K562 (cell line): ENCODE measurements at regions not wholly inside any gene's neighbourhood (a gene's known extent, or its start where the extent isn't known, plus 50 kb on each side); places are given as distances from the start of the nearest gene placed in this dataset.

ENCODE experiments used
- ATAC-seq: fragments of 200-7000 bp; cut with Tn5 transposase; 3 replicates; pipeline ENCODE4 v1.9.1; 2020; ENCODE audit warnings: moderate library complexity
- BruUV-seq: library from RNA; stranded (reverse); fragments of 400-500 nt; replicated peaks from 2 replicates; lab custom pipeline; 2021; lab: Mats Ljungman, UMichigan
- CTCF ChIA-PET: fragments of 300-600 bp; formaldehyde crosslinking; extraction: SDS; loops from one replicate; lab custom pipeline; 2021; ENCODE audit warnings: low intra/inter-chr PET ratio; lab: Yijun Ruan, JAX
- POLR2A ChIA-PET: fragments of 300-600, 350-650 bp; sonication (Branson Sonifier 250); formaldehyde crosslinking; extraction: SDS; loops from one replicate; lab custom pipeline; 2021; ENCODE audit warnings: antibody characterized with exemption, inconsistent platforms; lab: Yijun Ruan, JAX
- DNase-seq, 4 experiments: peaks; one replicate each; pipeline versions ENCODE4 v3.0.0 to v3.0.0-alpha.2; 2011 to 2018; ENCODE audit warnings: low spot score in 3 of 4, mixed read lengths in 3 of 4; ENCODE audit errors: extremely low read depth in 1 of 4
- FAIRE-seq: peaks from 2 replicates; lab custom pipeline; 2011; peaks lifted over from hg19 to GRCh38; lab: Jason Lieb, UNC
- H2AFZ ChIP-seq: 2 replicates; pipeline ENCODE4 v1.6.0; 2011; ENCODE audit warnings: low read depth, low read length, control low read depth, inconsistent platforms
- H3K27ac ChIP-seq: fragments of 200-600 bp; 3 replicates; pipeline ENCODE4 v1.8.0; 2011; ENCODE audit warnings: low read depth, mild to moderate bottlenecking, control low read depth, inconsistent platforms, low read length, moderate library complexity, mixed read lengths; ENCODE audit errors: extremely low read depth
- H3K27me3 ChIP-seq, 2 experiments: fragments of 300-600 bp in 1 of 2; 2 replicates in 1 of 2; 3 replicates in 1 of 2; pipeline versions ENCODE4 v1.6.0 to v1.8.0; 2011; ENCODE audit warnings: inconsistent platforms in 2 of 2, low read length in 2 of 2, mild to moderate bottlenecking in 1 of 2, mixed read lengths in 1 of 2, moderate library complexity in 1 of 2; ENCODE audit not compliant: control insufficient read depth in 2 of 2, insufficient read depth in 2 of 2
- H3K36me3 ChIP-seq: fragments of 300-600 bp; 3 replicates; pipeline ENCODE4 v1.8.0; 2011; ENCODE audit warnings: mild to moderate bottlenecking, low read length, inconsistent platforms; ENCODE audit not compliant: control insufficient read depth, insufficient read depth
- H3K4me1 ChIP-seq, 2 experiments: fragments of 200-600 bp in 1 of 2; replicated peaks in 1 of 2; 2 replicates in 1 of 2; 3 replicates in 1 of 2; pipeline versions ENCODE4 v1.5.1 to v1.8.0; 2011; ENCODE audit warnings: inconsistent platforms in 2 of 2, low read length in 2 of 2, mild to moderate bottlenecking in 1 of 2, mixed read lengths in 1 of 2, moderate library complexity in 1 of 2; ENCODE audit not compliant: control insufficient read depth in 2 of 2, insufficient read depth in 2 of 2
- H3K4me2 ChIP-seq: 2 replicates; pipeline ENCODE4 v1.6.1; 2011; ENCODE audit warnings: low read length, control low read depth, inconsistent platforms, mixed read lengths; ENCODE audit not compliant: insufficient read depth
- H3K4me3 ChIP-seq: fragments of 200-600 bp; sonication (generic), shearing (Covaris generic); 2 replicates; pipeline ENCODE4 v1.5.1; 2016; ENCODE audit warnings: control low read depth, inconsistent platforms
- H3K79me2 ChIP-seq: fragments of 200-600 bp; 3 replicates; pipeline ENCODE4 v1.8.0; 2011; ENCODE audit warnings: low read length, inconsistent platforms; ENCODE audit not compliant: control insufficient read depth, insufficient read depth
- H3K9ac ChIP-seq, 2 experiments: 2 replicates each; pipeline versions ENCODE4 v1.6.0 to v1.6.1; 2011; ENCODE audit warnings: low read depth in 2 of 2, low read length in 2 of 2, control low read depth in 1 of 2, inconsistent platforms in 1 of 2, mild to moderate bottlenecking in 1 of 2, mixed read lengths in 1 of 2; ENCODE audit not compliant: insufficient read depth in 1 of 2
- H3K9me1 ChIP-seq: one replicate; pipeline ENCODE4 v1.6.0; 2011; ENCODE audit warnings: inconsistent platforms, mild to moderate bottlenecking, low read length, moderate library complexity; ENCODE audit not compliant: control insufficient read depth, insufficient read depth
- H3K9me3 ChIP-seq: replicated peaks from 2 replicates; pipeline ENCODE4 v1.5.1; 2011; ENCODE audit warnings: low read depth, low read length, inconsistent platforms; ENCODE audit not compliant: control insufficient read depth, insufficient read depth
- H4K20me1 ChIP-seq: replicated peaks from 2 replicates; pipeline ENCODE4 v1.6.1; 2011; ENCODE audit warnings: low read length, inconsistent platforms, mixed read lengths; ENCODE audit not compliant: control insufficient read depth, insufficient read depth
- AFF1 ChIP-seq, 2 experiments: fragments of 450-650 bp; IDR thresholded peaks; 2 replicates each; pipeline ENCODE4 v1.6.1; 2018; ENCODE audit warnings: mild to moderate bottlenecking in 2 of 2, low read depth in 1 of 2; ENCODE audit not compliant: partially characterized antibody in 2 of 2
- ATF1 ChIP-seq, 2 experiments: fragments of 450-650 bp in 1 of 2; IDR thresholded peaks; 2 replicates each; pipeline ENCODE4 v1.6.1; 2016; ENCODE audit warnings: missing compliant biosample characterization in 1 of 2, missing genetic modification characterization in 1 of 2
- FOXP4 ChIP-seq: sonication (generic); formaldehyde crosslinking; IDR thresholded peaks from 2 replicates; pipeline ENCODE4 v1.8.0; 2022; ENCODE audit warnings: mild to moderate bottlenecking, missing genetic modification reagents, borderline replicate concordance
- SIN3A ChIP-seq, 2 experiments: fragments of 150-350 bp in 1 of 2; IDR thresholded peaks; 2 replicates each; pipeline ENCODE4 v1.6.1; 2011 to 2016; ENCODE audit warnings: borderline replicate concordance in 2 of 2, low read depth in 2 of 2, low read length in 2 of 2, mild to moderate bottlenecking in 2 of 2, moderate library complexity in 2 of 2; ENCODE audit not compliant: control insufficient read depth in 1 of 2
- SMAD3 ChIP-seq: fragments of 450-650 bp; formaldehyde crosslinking; conservative IDR thresholded peaks from 2 replicates; pipeline ENCODE4 v1.4.0; 2020; ENCODE audit warnings: mild to moderate bottlenecking
- WGBS: fragments of 100-300 bp; shearing (Covaris generic); methylation state at CpG from one replicate; pipeline ENCODE4 v1.1.6; 2016; ENCODE audit warnings: low coverage, mixed read lengths; ENCODE audit not compliant: insufficient coverage; ENCODE audit errors: missing lambda C conversion rate; 5-methylcytosine and 5-hydroxymethylcytosine counted together
- in situ Hi-C: fragments of 300-500 bp; cut with MboI; formaldehyde crosslinking; loops from 4 replicates; pipeline ENCODE4 v1.15.0; 2018; ENCODE audit warnings: inconsistent platforms, mixed read lengths
- intact Hi-C: fragments of 100-400 bp; cut with micrococcal nuclease; formaldehyde crosslinking; loops from 2 replicates; pipeline ENCODE4 v1.14.2; 2022

DNA sequence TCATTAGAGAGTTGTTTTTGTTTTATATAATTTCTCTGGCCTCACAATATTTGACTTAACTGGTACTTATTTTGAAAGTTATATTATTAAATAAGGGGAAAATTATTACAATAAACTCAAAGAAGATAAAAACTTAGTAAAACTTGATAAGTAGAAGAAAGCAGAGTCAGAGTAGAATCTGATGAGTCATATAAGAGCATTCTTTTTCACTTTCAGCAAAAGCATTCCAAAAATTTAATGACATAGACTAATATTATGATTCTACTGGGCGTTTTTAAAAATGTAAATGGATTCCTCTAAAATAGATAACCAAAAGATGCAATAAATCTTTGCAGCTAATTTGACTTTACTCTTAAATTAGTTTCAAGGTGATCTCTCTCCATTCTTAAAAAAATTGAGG, 366.3 kb upstream of the IMPG1 start:
- TF ChIP-seq AFF1 (IDR thresholded peaks at IDR 0.05; ENCODE audit: low read depth in 1 of 2, partially characterized antibody in 2 of 2) (no peak), ATF1 (CRISPR knock-in tag; IDR thresholded peaks at IDR 0.05) (no peak), ATF1 (tag; IDR thresholded peaks at IDR 0.05) (no peak), SIN3A (IDR thresholded peaks at IDR 0.05; ENCODE audit: borderline replicate concordance in 2 of 2, control insufficient read depth in 1 of 2, low read depth in 2 of 2, low read length in 2 of 2) (no peak), SMAD3 (no peak), FOXP4 (no peak)
- no peaks in the 10 kb centered on the region for H4K20me1 ChIP-seq
- no peaks in the 10 kb centered on the region for H3K36me3 ChIP-seq
- H3K9me1 ChIP-seq, result no peaks in the 10 kb centered on the region
- H3K27me3 ChIP-seq, result no peaks in the 10 kb centered on the region
- H3K9me3 ChIP-seq, result no peaks in the 10 kb centered on the region; the same call in 1 of the 2 replicates
- no peak overlapping the region for H3K27ac ChIP-seq
- intact Hi-C loops (no loop called here), in situ Hi-C loops (no loop called here)
- H3K4me2 ChIP-seq, result no peak overlapping the region
- H3K79me2 ChIP-seq, result no peaks in the 10 kb centered on the region
- WGBS, result 0% methylated on average over 1 of the region's 1 CpG
- DNase-seq (no peak), FAIRE-seq (no peak), ATAC-seq (no peak)
- H3K9ac ChIP-seq, result no peak overlapping the region
- no peaks in the 10 kb centered on the region for H3K4me1 ChIP-seq
- no peak overlapping the region for H3K4me3 ChIP-seq
- ChIA-PET POLR2A (no interaction called here), CTCF (no interaction called here)
- no TSS peak for BruUV-seq
- H2AFZ ChIP-seq, result no peak overlapping the region
